DND-41 (cell line): ENCODE measurements at regions not wholly inside any gene's neighbourhood (a gene's known extent, or its start where the extent isn't known, plus 50 kb on each side); places are given as distances from the start of the nearest gene placed in this dataset.

Source experiments
- ATAC-seq: fragments of 200-7000 bp; cut with Tn5 transposase; 3 replicates; pipeline ENCODE4 v1.9.1; 2021; ENCODE audit warnings: low read depth; ENCODE audit not compliant: insufficient read depth
- DNase-seq: peaks from one replicate; pipeline ENCODE4 v3.0.0-alpha.2; 2020
- H2AFZ ChIP-seq: 2 replicates; pipeline ENCODE4 v1.6.0; 2012; ENCODE audit warnings: low read depth, low read length
- H3K27ac ChIP-seq: 2 replicates; pipeline ENCODE4 v1.5.1; 2012; ENCODE audit warnings: low read length, inconsistent platforms
- H3K27me3 ChIP-seq: fragments of 200-600 bp; sonication (generic); 2 replicates; pipeline ENCODE4 v1.6.0; 2012; ENCODE audit warnings: low read length, mild to moderate bottlenecking, inconsistent platforms; ENCODE audit not compliant: insufficient read depth, poor library complexity
- H3K36me3 ChIP-seq: 2 replicates; pipeline ENCODE4 v1.5.1; 2012; ENCODE audit warnings: low read length, inconsistent platforms; ENCODE audit not compliant: insufficient read depth
- H3K4me1 ChIP-seq: 2 replicates; pipeline ENCODE4 v1.5.1; 2012; ENCODE audit warnings: mild to moderate bottlenecking, low read length; ENCODE audit not compliant: insufficient read depth
- H3K4me2 ChIP-seq: 2 replicates; pipeline ENCODE4 v1.6.0; 2012; ENCODE audit warnings: mild to moderate bottlenecking, moderate library complexity, low read length, inconsistent platforms; ENCODE audit not compliant: insufficient read depth
- H3K4me3 ChIP-seq, 2 experiments: fragments of 200-600 bp in 1 of 2; shearing (Covaris generic) in 1 of 2; 2 replicates each; pipeline ENCODE4 v1.5.1; 2012 to 2016; ENCODE audit warnings: inconsistent platforms in 2 of 2, low read length in 2 of 2, mild to moderate bottlenecking in 2 of 2, low read depth in 1 of 2, moderate library complexity in 1 of 2
- H3K79me2 ChIP-seq: 2 replicates; pipeline ENCODE4 v1.6.0; 2012; ENCODE audit warnings: low read length, inconsistent platforms; ENCODE audit not compliant: insufficient read depth
- H3K9ac ChIP-seq: 2 replicates; pipeline ENCODE4 v1.6.0; 2012; ENCODE audit warnings: low read depth, mild to moderate bottlenecking, inconsistent platforms, low read length, moderate library complexity
- H3K9me3 ChIP-seq: 2 replicates; pipeline ENCODE4 v1.5.1; 2012; ENCODE audit warnings: low read length, moderate library complexity, mild to moderate bottlenecking, inconsistent platforms; ENCODE audit not compliant: insufficient read depth, severe bottlenecking
- H4K20me1 ChIP-seq: 2 replicates; pipeline ENCODE4 v1.6.0; 2012; ENCODE audit warnings: low read length; ENCODE audit not compliant: insufficient read depth
- EZH2 ChIP-seq: IDR thresholded peaks from 3 replicates; pipeline ENCODE4 v1.6.1; 2012; ENCODE audit warnings: borderline replicate concordance, low read depth, mild to moderate bottlenecking, moderate library complexity, low read length, inconsistent platforms; ENCODE audit not compliant: severe bottlenecking
- TF ChIP-seq, protein P1 (sequence below): IDR thresholded peaks from 2 replicates; pipeline ENCODE4 v1.5.1; 2012; ENCODE audit warnings: borderline replicate concordance, low read length, moderate library complexity, mild to moderate bottlenecking; ENCODE audit not compliant: poor library complexity, severe bottlenecking; ENCODE audit errors: extremely low read depth

DNA sequence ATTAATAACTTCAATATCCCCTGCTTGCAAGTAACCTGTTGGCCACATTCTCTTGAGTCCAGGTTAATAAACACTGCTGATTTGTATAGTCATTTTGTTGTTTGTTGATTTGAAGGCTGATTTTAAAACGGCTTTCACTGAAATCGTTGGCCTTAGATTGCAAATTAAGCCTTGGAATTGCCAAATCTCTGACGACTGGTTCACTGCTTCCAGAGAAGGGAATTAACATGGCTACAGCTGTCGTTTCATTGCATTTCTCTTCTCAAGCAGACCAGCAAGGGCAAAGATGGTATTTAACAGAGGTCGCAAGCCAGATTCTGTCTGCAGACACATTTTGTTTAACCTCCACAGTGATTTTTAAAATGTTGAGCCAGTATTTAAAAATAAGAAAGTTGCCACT, 470.9 kb downstream of the TFAP2A start:
- no peaks in the 10 kb centered on the region for H4K20me1 ChIP-seq
- no peak for DNase-seq
- H3K36me3 ChIP-seq, result no peaks in the 10 kb centered on the region
- H3K4me3 ChIP-seq, result no peak overlapping the region
- H3K79me2 ChIP-seq, result no peaks in the 10 kb centered on the region
- H3K27ac ChIP-seq, result no peak overlapping the region
- H3K9me3 ChIP-seq, result no peaks in the 10 kb centered on the region
- no peak for ATAC-seq
- no peaks in the 10 kb centered on the region for H3K27me3 ChIP-seq
- H2AFZ ChIP-seq, result no peak overlapping the region
- H3K9ac ChIP-seq, result no peak overlapping the region
- no peak overlapping the region for H3K4me2 ChIP-seq
- TF ChIP-seq, protein P1, sequence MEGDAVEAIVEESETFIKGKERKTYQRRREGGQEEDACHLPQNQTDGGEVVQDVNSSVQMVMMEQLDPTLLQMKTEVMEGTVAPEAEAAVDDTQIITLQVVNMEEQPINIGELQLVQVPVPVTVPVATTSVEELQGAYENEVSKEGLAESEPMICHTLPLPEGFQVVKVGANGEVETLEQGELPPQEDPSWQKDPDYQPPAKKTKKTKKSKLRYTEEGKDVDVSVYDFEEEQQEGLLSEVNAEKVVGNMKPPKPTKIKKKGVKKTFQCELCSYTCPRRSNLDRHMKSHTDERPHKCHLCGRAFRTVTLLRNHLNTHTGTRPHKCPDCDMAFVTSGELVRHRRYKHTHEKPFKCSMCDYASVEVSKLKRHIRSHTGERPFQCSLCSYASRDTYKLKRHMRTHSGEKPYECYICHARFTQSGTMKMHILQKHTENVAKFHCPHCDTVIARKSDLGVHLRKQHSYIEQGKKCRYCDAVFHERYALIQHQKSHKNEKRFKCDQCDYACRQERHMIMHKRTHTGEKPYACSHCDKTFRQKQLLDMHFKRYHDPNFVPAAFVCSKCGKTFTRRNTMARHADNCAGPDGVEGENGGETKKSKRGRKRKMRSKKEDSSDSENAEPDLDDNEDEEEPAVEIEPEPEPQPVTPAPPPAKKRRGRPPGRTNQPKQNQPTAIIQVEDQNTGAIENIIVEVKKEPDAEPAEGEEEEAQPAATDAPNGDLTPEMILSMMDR, result no peak
- TF ChIP-seq EZH2, result no peak
- no peaks in the 10 kb centered on the region for H3K4me1 ChIP-seq

DNA sequence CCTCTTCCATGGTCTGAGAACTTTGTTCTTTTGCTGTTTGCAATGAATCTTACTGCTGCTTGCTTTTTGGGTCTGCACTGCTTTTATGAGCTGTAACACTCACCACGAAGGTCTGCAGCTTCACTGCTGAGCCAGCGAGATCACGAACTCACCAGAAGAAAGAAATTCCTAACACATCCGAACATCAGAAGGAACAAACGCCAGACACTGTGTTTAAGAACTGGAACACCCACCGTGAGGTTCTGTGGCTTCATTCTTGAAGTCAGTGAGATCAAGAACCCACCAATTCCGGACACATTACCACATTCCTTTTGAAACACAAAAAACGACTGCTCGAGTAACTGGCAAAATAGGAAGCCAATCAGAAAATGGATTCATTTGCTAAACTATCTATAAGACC, 471.8 kb downstream of the TFAP2A start:
- H3K27me3 ChIP-seq, result no peaks in the 10 kb centered on the region
- no peaks in the 10 kb centered on the region for H3K79me2 ChIP-seq
- H3K36me3 ChIP-seq, result no peaks in the 10 kb centered on the region
- H3K4me1 ChIP-seq, result no peaks in the 10 kb centered on the region
- no peak overlapping the region for H3K4me2 ChIP-seq
- no peak overlapping the region for H3K27ac ChIP-seq
- H2AFZ ChIP-seq, result no peak overlapping the region
- no peak overlapping the region for H3K9ac ChIP-seq
- ATAC-seq, result no peak
- no peak for DNase-seq
- H3K4me3 ChIP-seq, result no peak overlapping the region
- H3K9me3 ChIP-seq, result no peaks in the 10 kb centered on the region
- TF ChIP-seq, protein P1, result no peak
- no peak for TF ChIP-seq EZH2
- H4K20me1 ChIP-seq, result no peaks in the 10 kb centered on the region

- H3K36me3 ChIP-seq, result no peaks in the 10 kb centered on the region
- no peak overlapping the region for H3K4me2 ChIP-seq
- H3K4me1 ChIP-seq, result no peaks in the 10 kb centered on the region
- no peak overlapping the region for H3K4me3 ChIP-seq
- no peaks in the 10 kb centered on the region for H3K27me3 ChIP-seq
- DNase-seq (no peak), ATAC-seq (no peak)
- no peak overlapping the region for H2AFZ ChIP-seq
- TF ChIP-seq EZH2, result no peak
- TF ChIP-seq, protein P1, result no peak
- H3K9me3 ChIP-seq, result no peaks in the 10 kb centered on the region
- no peak overlapping the region for H3K27ac ChIP-seq
- no peaks in the 10 kb centered on the region for H3K79me2 ChIP-seq
- H3K9ac ChIP-seq, result no peak overlapping the region
- H4K20me1 ChIP-seq, result no peaks in the 10 kb centered on the region
Measured at GRCh38 chr6:9942131-9942530, 472.7 kb downstream of the TFAP2A start.

GRCh38 chr6:9938801-9939200, 476.1 kb downstream of the TFAP2A start:
- no peak overlapping the region for H2AFZ ChIP-seq
- H3K36me3 ChIP-seq, result no peaks in the 10 kb centered on the region
- H3K4me3 ChIP-seq, result no peak overlapping the region
- TF ChIP-seq, protein P1, result no peak
- TF ChIP-seq EZH2, result no peak
- no peaks in the 10 kb centered on the region for H3K9me3 ChIP-seq
- H3K79me2 ChIP-seq, result no peaks in the 10 kb centered on the region
- no peaks in the 10 kb centered on the region for H4K20me1 ChIP-seq
- H3K4me2 ChIP-seq, result no peak overlapping the region
- no peaks in the 10 kb centered on the region for H3K4me1 ChIP-seq
- no peaks in the 10 kb centered on the region for H3K27me3 ChIP-seq
- no peak for DNase-seq
- H3K9ac ChIP-seq, result no peak overlapping the region
- ATAC-seq, result no peak
- H3K27ac ChIP-seq, result no peak overlapping the region
